ENCODE measurements at regions not wholly inside any gene's neighbourhood (a gene's known extent, or its start where the extent isn't known, plus 50 kb on each side); places are given as distances from the start of the nearest gene placed in this dataset.

- Histone ChIP-seq H3K4me3 (no peak overlapping the region), H3K9me3 (no peaks in the 10 kb centered on the region), H3K36me3 (ENCODE audit: low read depth) (no peaks in the 10 kb centered on the region), H3K4me1 (ENCODE audit: low read depth) (no peaks in the 10 kb centered on the region)
- DNase-seq, result no peak
- intact Hi-C loops (cut with DNase I, micrococcal nuclease), result no loop called here
- no peak for TF ChIP-seq CTCF (IDR thresholded peaks at IDR 0.05)
- ATAC-seq, result no peak
These were observed 443.6 kb upstream of the CDH5 start for GRCh38 chr16:65922923-65923322.

DNA sequence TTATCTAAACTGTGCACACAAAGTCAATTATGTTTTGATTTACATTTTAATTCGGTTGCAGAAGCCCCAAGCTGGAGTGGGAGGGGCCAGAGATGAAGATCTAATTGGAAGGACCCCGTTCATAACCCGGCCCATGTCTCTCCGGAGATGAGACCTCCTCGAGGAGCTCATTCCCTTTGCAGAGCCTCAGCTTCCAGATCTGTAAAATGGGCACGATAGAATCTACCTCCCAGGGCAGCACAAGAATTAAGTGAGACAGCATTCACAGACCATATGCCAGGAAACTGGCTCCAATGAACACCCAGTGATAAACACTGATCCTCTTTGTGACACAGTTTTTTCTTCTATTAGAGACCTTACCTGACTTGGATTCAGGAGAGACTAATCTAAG, 446.5 kb upstream of the CDH5 start:
- H3K4me3 ChIP-seq, result no peak overlapping the region
- H3K36me3 ChIP-seq (ENCODE audit: low read depth), result no peaks in the 10 kb centered on the region
- no peaks in the 10 kb centered on the region for H3K4me1 ChIP-seq (ENCODE audit: low read depth)
- no peak for DNase-seq
- no peaks in the 10 kb centered on the region for H3K9me3 ChIP-seq
- intact Hi-C loops (cut with DNase I, micrococcal nuclease), result no loop called here
- no peak for ATAC-seq
- no peak for TF ChIP-seq CTCF (IDR thresholded peaks at IDR 0.05)

DNA sequence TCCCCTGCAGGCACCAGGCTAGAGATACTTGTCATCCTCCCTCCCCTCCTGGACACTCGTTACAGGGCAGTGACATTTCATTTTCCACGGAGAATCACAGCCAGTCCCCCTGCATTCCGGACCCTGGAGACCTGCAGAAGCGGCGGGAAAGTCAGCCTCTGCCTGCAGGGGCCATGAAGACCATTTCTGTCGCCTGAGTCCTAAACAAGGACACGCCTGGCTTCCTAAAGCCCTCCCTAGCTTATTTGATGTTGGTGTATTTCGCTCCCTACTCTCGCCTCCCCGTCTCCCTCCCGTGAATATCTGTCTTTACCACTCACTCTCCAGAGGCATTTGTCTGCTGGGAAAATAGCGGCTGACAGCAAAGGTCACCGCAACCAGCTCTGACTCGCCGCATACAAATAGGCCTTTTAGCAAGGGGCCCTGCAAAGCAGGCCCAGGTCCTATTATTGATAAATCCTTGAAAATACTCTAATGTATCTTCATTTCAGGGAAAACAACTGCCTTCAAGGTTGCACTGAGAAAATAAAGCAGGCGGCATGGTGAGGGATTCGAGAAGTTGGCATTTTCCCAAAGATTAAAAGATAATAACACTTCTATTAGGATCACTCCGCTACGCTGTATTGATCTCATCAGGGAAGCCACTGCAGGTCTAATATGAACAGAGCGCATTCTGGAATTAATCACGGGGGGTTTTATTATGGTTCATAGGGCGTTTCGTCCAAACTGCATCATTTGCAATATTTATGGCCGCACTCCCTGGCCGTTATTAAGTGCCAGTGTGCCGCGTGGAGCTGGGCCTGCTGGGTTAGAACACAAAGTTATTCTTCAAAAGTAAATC, 447.1 kb upstream of the CDH5 start:
- no peak for DNase-seq
- Histone ChIP-seq H3K4me1 (ENCODE audit: low read depth) (no peaks in the 10 kb centered on the region), H3K4me3 (no peak overlapping the region), H3K9me3 (no peaks in the 10 kb centered on the region), H3K36me3 (ENCODE audit: low read depth) (no peaks in the 10 kb centered on the region)
- intact Hi-C loops (cut with DNase I, micrococcal nuclease), result no loop called here
- no peak for TF ChIP-seq CTCF (IDR thresholded peaks at IDR 0.05)
- ATAC-seq, result no peak

- ATAC-seq (no peak), DNase-seq (no peak)
- Histone ChIP-seq H3K4me1 (ENCODE audit: low read depth) (no peaks in the 10 kb centered on the region), H3K4me3 (no peak overlapping the region), H3K9me3 (no peaks in the 10 kb centered on the region), H3K36me3 (ENCODE audit: low read depth) (no peaks in the 10 kb centered on the region)
- no peak for TF ChIP-seq CTCF (IDR thresholded peaks at IDR 0.05)
- intact Hi-C loops (cut with DNase I, micrococcal nuclease), result no loop called here
These were observed 449.0 kb upstream of the CDH5 start for GRCh38 chr16:65917466-65917865.

- no peak overlapping the region for H3K4me3 ChIP-seq
- no peaks in the 10 kb centered on the region for H3K9me3 ChIP-seq
- DNase-seq (no peak), ATAC-seq (no peak)
- no peak for TF ChIP-seq CTCF (IDR thresholded peaks at IDR 0.05)
- no peaks in the 10 kb centered on the region for H3K36me3 ChIP-seq (ENCODE audit: low read depth)
- no peaks in the 10 kb centered on the region for H3K4me1 ChIP-seq (ENCODE audit: low read depth)
- intact Hi-C loops (cut with DNase I, micrococcal nuclease), result no loop called here
These were observed 449.5 kb upstream of the CDH5 start for GRCh38 chr16:65916995-65917394.
